ENCODE measurements at regions not wholly inside any gene's neighbourhood (a gene's known extent, or its start where the extent isn't known, plus 50 kb on each side); places are given as distances from the start of the nearest gene placed in this dataset.

GRCh38 chr9:129406278-129407225 is 214.3 kb downstream of the C9orf50 start:
- H3K4me3 ChIP-seq (ENCODE audit: low read depth, low read length), result no peak overlapping the region

GRCh38 chr9:129405827-129406213 is 215.1 kb downstream of the C9orf50 start:
- TF ChIP-seq, protein P1, sequence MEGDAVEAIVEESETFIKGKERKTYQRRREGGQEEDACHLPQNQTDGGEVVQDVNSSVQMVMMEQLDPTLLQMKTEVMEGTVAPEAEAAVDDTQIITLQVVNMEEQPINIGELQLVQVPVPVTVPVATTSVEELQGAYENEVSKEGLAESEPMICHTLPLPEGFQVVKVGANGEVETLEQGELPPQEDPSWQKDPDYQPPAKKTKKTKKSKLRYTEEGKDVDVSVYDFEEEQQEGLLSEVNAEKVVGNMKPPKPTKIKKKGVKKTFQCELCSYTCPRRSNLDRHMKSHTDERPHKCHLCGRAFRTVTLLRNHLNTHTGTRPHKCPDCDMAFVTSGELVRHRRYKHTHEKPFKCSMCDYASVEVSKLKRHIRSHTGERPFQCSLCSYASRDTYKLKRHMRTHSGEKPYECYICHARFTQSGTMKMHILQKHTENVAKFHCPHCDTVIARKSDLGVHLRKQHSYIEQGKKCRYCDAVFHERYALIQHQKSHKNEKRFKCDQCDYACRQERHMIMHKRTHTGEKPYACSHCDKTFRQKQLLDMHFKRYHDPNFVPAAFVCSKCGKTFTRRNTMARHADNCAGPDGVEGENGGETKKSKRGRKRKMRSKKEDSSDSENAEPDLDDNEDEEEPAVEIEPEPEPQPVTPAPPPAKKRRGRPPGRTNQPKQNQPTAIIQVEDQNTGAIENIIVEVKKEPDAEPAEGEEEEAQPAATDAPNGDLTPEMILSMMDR (IDR thresholded peaks at IDR 0.05; ENCODE audit: borderline replicate concordance, insufficient read depth, low read depth, low read length), result no peak
- no peak overlapping the region for H3K4me3 ChIP-seq (ENCODE audit: low read depth, low read length)

More at GRCh38 chr9:129406278-129407225, 214.3 kb downstream of the C9orf50 start:
- TF ChIP-seq, protein P1 (IDR thresholded peaks at IDR 0.05; ENCODE audit: borderline replicate concordance, insufficient read depth, low read depth, low read length), result no peak

DNA sequence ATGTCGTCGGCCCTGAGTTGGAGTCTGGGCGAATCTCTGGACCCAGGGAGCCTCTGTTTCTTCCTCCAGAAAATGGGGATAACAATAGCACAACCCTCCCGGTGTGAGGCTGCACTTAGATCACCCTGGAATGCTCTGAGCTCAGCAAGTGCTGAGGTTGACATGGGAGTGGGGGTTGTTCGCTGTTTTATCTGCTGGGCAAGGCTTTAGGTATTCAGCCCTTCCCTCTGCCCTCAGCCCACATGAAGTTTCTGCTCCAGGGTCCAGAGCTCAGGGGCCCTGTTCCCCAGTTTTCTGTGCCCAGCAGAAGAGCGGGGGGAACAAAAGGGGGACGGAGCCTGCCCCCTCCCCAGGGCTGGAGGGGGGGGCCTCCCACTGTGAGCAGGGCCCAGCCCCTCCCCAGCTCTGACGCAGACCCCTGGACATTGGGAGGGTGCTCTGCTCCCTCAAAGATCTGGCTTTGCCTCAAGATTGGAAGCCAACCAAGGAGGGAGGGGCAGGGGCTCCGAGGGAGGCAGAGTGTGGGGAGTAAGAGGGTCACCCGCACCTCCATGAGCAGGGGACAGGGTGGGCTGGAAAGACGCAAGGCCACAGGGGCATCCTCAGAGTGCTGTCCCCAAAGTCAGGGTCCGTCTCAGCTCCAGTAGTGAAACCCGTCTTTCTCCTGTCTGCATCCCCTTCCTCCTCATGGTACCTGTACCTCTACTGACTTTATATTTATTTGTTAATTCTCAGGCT is 215.6 kb downstream of the C9orf50 start:
- H3K4me3 ChIP-seq (ENCODE audit: low read depth, low read length), result no peak overlapping the region
- TF ChIP-seq, protein P1 (IDR thresholded peaks at IDR 0.05; ENCODE audit: borderline replicate concordance, insufficient read depth, low read depth, low read length), result no peak

- H3K4me3 ChIP-seq (ENCODE audit: low read depth, low read length), result no peak overlapping the region
- TF ChIP-seq, protein P1 (IDR thresholded peaks at IDR 0.05; ENCODE audit: borderline replicate concordance, insufficient read depth, low read depth, low read length), result no peak
These were observed 216.3 kb downstream of the C9orf50 start for GRCh38 chr9:129404621-129405020.

- TF ChIP-seq, protein P1 (IDR thresholded peaks at IDR 0.05; ENCODE audit: borderline replicate concordance, insufficient read depth, low read depth, low read length), result no peak
- H3K4me3 ChIP-seq (ENCODE audit: low read depth, low read length), result no peak overlapping the region
These were observed 216.9 kb downstream of the C9orf50 start for GRCh38 chr9:129403779-129404620.

GRCh38 chr9:129402931-129403778 is 217.7 kb downstream of the C9orf50 start:
- H3K4me3 ChIP-seq (ENCODE audit: low read depth, low read length), result no peak overlapping the region
- TF ChIP-seq, protein P1 (IDR thresholded peaks at IDR 0.05; ENCODE audit: borderline replicate concordance, insufficient read depth, low read depth, low read length), result no peak
